Neural progenitor cell (in vitro differentiated cells): ENCODE measurements at regions not wholly inside any gene's neighbourhood (a gene's known extent, or its start where the extent isn't known, plus 50 kb on each side); places are given as distances from the start of the nearest gene placed in this dataset.

ENCODE experiments used
- EZH2 ChIP-seq: fragments of 200-600 bp; sonication (generic); IDR thresholded peaks from 2 replicates; pipeline ENCODE4 v1.6.1; 2017; ENCODE audit warnings: antibody characterized with exemption, mild to moderate bottlenecking, moderate library complexity
- TF ChIP-seq, protein P1 (sequence below): fragments of 200-600 bp; sonication (generic); IDR thresholded peaks from 2 replicates; pipeline ENCODE4 v1.5.1; 2017; ENCODE audit warnings: antibody characterized with exemption, mild to moderate bottlenecking

DNA sequence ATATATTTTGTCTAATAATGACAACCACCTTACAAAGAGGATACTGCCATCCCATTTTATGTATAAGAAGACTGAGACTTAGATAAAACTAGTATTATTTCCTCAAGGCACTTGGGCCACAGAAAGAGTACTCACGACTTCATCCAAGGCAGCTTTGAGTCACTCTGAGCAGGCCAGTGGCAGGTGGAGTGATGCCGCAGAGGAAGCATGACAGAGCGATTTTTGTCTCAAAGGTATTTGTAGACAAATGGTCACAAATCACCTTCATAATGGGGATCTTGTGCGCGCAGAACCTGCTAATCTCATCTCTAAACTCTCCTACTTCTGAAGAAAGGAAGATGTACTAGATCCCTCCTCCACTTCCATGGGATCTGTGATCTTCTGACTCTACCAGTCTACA is 113.2 kb upstream of the NAMPT start:
- TF ChIP-seq EZH2 = no peak
- TF ChIP-seq, protein P1, sequence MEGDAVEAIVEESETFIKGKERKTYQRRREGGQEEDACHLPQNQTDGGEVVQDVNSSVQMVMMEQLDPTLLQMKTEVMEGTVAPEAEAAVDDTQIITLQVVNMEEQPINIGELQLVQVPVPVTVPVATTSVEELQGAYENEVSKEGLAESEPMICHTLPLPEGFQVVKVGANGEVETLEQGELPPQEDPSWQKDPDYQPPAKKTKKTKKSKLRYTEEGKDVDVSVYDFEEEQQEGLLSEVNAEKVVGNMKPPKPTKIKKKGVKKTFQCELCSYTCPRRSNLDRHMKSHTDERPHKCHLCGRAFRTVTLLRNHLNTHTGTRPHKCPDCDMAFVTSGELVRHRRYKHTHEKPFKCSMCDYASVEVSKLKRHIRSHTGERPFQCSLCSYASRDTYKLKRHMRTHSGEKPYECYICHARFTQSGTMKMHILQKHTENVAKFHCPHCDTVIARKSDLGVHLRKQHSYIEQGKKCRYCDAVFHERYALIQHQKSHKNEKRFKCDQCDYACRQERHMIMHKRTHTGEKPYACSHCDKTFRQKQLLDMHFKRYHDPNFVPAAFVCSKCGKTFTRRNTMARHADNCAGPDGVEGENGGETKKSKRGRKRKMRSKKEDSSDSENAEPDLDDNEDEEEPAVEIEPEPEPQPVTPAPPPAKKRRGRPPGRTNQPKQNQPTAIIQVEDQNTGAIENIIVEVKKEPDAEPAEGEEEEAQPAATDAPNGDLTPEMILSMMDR = no peak
